ENCODE measurements at regions not wholly inside any gene's neighbourhood (a gene's known extent, or its start where the extent isn't known, plus 50 kb on each side); places are given as distances from the start of the nearest gene placed in this dataset.
A peak's percentile ranks its signal among the peaks of the same experiment; 100 is the strongest.

DNA sequence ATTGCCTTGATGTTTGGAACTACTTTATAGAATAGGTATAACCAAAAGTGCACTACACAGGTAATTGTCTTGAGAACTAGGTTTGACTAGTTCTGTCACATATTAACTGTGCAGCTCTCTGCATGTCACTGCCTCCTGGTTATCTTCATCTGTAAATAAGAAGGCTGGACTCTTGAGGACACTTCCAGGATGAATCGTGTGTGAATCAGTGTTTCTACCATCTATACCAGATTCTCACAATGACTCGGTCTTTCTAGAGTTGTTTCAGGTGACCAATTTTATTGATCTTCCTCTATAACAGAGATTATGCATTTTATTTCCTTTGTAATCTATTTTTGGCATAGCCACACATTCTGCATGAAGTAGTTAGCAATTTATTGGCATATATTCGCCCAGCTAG lies 1181.0 kb upstream of the TENM4 start:
- no peak for DNase-seq

DNA sequence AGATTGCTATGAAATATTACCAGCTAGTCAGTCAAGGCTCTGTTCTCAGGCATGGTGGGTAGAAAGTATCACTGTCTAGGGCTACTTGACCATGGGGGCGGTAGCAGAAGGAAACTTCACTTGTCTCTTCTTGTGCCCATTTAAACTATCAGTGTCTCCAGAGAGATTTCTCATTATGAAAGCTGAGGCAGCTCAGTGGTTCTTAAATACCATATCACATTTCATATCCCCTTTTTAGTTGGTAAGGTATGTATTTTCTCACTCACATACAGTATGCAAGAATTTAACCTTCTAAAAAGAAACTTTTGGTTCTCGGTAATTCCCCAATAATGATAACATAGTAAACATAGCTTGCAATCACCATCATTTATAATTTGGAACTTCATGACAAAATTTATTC lies 1180.0 kb upstream of the TENM4 start:
- no peak for DNase-seq

DNA sequence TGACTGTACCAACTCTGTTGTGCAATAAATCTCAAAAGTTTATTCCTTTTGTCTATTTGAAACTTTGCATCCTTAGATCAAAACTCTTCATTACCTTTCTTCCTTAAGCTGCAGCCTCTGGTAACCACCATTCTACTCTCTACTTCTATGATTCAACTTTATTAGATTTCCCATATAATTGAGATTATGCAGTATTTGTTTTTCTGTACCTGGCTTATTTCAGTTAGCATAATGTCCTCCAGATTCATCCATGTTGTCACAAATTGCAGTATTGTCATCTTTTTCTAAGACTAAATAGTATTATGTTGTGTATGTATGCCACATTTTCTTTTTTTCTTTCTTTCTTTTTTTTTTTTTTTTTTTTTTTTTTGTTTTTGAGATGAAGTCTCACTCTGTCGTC lies 1176.3 kb upstream of the TENM4 start:
- DNase-seq: no peak

DNA sequence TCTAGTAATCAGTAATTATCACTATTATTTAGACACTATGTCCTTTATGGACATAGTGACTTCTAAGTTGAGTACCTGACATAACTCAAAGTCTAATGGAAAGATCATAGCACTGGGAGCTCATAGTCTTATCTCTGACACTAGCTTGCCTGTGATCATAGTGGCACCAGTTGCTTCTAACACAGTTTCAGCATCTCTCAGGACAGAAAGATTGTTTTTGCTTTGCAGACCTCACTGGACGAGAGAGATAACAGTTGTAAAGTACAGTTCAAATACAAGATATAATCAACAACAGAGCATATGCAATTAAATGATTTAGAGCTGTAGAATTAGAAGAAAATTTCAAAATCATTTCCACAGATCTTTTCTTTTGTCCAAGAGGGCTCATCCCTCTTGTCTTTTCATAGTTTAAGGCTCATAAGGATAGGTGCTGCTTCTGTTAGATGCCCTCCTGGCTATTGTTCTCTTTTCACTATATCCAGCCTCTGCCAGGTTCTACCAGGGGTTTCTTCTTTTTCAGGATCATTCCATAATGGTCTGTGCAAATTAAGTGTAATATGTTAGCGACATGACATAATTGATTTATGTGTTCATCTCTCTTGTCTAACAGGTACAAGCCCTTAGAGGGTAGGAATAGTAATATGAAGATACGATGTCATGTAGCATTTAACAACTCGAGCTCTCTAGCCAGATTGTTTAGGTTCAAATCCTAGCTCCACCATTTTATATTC lies 1175.4 kb upstream of the TENM4 start:
- DNase-seq: no peak

DNA sequence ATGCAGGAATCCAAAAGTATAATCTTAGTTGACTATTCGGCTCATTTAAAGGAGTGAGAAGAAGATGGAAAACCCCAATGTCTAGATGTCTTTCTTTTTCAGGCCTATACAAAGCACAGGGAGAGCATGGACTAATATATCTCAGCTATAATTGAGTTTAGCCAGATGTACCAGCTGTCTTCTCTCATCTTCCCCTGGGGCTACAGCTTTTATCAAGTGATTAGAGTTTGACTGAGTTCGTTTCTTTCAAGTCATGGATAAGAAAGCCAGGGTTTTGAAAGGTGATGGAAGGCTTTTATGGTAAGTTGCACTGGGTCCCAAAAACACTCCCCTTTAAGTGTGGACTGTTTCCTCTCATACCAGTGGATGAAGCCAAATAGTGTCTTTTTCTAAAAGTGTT lies 1172.8 kb upstream of the TENM4 start:
- DNase-seq: no peak

DNA sequence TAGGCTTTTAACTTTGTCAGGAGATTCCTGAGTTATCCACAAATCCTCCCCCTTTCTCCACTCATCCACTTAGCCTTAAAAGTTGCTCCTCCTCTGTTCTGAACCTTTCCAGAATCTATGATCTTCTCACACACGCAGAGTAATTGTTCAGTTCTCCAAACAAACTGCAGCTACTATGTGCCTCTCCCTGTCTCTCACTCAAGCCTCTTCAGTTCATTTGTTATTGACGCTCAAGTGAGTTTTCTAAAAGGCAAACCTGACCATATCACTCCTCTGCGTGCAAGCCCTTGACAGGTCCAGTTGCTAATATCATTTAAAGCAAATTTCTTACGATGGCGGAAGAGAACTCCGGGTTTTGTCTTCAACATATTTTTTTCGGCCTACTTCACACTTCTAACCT lies 1169.7 kb upstream of the TENM4 start:
- DNase-seq: no peak

DNA sequence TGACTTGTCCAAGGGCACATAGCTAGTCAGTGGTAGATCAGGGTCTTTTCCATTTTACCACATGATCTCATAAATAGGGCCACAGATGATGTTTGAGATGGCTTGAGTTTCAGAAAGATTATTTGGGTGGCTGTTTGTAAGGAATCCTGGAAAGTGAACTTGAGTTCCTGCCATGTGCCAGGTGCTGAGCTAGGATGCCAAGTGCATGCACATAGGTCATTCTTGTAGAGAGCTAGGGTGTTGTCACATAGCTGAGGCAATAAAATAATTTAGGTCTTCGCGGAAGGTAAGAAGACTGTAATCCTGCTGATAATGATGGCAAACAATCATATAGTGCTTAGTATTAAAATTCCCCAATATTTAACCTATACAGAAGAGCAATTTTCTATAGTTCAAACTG lies 1162.6 kb upstream of the TENM4 start:
- no peak for DNase-seq

DNA sequence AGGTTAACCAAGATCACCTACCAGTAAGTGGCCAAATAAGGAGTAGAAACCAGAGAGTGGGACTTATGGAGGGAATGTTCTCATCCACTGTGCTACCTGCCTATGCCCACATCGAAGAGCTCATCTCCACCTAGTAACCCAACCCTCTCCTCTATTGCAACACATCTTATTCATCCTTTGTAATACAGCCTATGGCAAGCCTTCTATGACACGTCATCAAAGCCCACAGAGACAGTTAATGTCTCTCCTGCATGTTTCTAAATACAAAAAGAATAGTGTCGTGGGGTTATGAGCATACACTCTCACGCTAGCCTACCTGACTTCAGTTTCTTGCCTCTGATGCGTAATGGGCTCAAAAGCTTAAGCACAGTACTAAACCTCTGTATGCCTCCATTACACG lies 1158.1 kb upstream of the TENM4 start:
- DNase-seq: no peak

DNA sequence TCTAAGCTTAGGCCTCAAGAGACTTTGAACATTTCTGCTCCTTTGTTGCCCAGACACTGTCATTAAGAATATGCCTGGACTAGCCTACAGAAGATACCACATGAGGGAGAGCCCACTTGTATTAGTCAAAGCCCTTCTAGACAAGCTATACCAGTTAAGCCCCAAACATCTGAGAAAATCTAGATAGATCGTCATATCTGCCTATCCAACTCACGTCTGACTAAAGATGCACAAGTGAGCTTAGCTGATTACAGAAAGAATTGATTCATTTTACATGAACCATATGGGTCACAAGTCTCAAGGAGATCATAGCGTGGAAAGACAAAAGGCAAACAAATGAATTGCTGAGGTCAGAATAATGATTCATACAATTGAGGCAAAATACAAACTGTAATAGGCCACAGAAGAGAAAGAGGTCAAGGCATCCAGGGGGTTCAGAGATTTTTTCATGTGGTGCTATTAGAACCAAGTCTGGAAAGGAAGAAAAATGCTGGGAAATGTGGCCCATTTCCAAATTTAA lies 1155.5 kb upstream of the TENM4 start:
- no peak for DNase-seq

DNA sequence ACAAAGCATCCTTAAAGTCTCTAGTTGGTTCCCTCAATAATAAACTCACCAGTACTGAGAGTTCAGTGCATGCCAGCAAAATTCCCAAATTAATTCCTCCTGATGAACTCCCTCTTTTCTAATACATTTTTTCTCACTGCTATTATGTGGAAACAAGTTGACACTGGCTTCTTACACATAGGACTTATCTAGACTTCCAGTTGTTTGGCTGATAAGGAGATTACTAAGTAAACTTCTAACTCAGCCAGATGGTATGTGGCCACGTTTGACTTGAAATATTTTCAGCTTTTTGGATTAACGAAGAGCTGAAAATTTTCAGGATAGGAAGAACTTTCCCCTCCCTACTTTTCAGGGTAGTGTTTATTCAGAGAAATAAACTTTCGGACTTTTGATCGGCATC lies 1154.2 kb upstream of the TENM4 start:
- no peak for DNase-seq

DNA sequence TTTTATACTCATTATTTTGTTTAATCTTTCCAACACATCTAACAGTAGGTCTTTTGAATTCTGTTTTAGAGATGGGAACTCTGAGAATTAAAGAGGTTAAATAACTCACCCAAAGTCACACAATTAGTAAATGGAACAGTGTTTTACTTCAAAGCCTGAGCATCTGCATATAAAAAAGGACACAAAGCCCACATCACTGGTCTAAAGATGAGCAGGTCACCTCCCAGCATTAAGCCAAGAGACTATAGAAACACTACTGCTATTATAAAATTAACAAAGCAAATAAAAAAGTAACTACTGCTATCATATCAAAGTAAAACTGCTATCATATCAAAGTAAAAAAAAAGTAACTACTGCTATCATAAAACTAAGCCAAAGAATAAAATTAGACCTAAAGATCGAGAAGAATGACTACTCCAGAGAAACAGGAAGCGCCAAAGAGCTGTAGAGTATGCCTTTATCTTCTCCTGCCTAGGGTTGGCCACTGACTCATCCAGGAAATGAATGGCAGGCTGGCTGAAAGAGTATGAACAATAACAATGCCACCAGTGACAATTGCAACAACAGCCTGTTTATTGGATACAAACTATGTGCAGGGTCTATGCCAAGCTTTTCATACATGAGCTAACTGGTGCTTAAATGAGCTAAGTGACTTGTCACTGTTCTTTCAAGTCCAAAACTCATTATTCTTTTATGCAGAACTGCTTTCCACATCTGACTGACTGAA lies 1153.0 kb upstream of the TENM4 start:
- DNase-seq: peak; percentile 25

DNA sequence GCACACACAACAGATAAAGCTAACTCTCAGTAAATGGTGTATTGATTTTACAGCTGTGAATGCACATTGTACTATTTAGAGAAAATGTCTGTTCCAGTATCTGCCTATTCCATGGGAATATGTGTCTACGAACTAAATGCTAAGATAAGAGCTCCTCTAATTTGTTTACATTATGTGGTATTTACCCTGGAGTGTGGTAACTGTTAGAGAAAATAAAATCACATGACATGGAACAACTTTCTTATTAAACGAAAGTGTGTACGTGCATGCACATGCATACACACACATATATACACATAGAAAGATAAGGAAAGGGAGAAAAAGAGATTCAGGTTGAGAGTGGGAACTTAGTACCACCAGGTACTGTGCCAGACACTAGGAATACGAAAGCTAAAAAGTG lies 1151.7 kb upstream of the TENM4 start:
- no peak for DNase-seq

DNA sequence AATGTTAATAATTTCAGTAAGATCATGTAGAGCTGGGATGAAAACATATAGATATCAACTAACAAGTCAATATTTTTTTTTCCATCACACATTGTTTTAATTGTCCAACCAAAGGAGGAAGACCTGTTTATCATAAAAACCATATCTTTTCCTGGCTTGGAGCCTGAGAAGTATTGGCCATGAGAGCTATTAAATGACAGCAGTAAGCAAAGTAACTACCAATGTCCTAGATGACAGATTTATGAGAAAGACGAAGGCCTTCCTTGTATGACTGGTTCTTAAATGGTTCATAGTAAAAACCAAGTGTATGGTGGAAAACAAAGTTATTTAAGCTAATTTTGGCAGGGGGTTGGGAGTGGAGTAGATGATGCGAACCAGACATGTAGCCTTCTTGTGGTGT lies 1147.1 kb upstream of the TENM4 start:
- DNase-seq: no peak

DNA sequence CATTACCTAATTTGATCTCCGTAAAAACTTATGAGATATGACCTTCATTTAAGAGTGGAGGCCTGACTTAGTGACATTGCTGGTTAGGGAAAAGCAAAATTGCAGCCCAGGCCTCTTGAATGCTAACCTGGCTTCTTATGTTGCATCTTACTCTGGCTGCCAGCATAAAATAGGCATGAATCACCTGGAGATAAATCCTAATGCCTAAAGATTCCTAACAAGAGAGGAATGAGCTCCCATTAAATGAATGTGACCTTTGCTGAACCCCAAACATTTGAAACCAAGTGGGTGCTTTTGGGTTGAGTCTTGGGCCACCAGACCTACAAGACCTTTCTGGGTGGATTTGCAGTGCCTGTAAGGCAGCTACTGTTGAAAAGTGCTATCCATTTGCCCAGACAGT lies 1145.6 kb upstream of the TENM4 start:
- no peak for DNase-seq

DNA sequence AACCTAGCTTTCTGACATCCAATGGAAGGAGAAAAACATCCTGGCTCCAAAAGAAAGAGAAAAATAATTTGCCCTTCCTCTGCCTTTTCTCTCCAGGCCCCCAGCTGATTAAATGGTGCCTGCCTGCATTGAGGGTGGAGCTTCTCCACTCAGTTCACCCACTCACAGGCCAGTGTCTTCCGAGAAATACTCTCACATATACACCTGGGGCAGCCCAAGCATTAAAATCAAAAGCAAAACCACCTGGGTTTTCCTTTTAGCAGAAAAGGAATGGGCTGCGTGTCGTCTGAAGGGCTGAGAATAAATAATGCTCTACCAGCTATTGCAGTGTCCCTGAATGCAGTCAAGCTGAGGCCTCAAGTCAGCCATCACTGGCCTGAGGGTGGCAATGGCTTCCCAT lies 1143.8 kb upstream of the TENM4 start:
- DNase-seq: no peak

DNA sequence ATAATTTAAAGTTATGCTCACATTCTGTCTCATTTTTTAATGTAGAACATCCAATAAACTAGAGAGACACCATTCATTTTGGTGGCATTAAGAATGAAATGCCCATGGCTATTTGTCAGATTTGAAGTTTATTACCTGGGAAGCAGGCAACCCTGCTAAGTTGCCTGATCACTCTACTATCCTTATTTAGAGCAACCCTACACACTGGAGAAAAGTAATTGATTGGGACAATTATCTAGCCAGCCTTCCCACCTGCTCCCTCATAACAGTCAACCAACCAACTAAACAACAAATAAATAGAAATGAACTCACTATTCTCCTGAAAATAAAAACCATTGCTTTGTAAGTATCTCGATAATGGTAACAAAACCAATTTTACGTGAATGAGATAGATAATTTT lies 1129.0 kb upstream of the TENM4 start:
- no peak for DNase-seq

DNA sequence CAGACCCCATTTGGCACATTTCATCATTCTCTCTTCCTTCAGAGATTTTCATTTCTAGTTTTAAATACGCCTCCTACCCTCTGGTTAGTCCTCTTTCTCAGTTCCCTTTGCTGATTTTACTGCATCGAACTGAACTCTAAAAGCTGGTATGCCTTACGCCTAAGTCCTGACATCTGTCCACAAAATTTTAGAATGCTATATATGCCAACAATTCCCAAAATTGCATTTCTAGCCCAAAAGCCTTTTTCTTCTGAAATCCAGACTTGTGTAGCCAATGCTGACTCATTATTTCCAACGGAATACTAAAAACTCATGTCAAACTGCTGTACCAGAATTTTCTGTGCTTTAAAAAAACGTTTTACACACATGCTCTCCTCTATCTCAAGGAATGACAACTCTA lies 1124.4 kb upstream of the TENM4 start:
- DNase-seq: no peak

DNA sequence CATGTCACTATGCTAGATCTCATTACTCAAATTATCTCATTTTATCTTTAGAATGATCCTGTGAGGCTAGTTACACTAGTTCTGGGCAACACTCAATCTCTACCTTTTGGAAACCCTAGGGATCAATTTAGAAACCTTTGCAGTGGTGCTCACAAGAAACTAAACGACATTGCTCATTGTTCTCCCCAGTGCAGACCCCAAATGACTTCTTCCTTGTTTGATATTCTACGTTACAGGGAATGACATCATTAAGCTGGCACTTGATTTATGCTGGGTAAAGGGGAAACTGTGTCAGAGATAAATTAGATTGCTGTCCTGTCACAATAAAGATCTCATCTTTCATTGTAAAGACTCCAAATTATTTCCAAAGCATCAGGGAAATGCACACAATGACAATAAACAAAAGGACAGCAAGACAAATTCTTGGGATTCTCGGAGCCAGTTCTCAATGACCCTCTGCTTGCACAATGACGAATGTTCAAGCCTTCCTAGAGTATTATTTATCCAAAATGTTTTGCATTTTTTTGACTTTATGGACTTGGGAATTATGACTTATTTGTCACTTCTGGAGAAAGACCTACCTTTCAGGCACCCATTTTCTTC lies 1121.8 kb upstream of the TENM4 start:
- no peak for DNase-seq

DNA sequence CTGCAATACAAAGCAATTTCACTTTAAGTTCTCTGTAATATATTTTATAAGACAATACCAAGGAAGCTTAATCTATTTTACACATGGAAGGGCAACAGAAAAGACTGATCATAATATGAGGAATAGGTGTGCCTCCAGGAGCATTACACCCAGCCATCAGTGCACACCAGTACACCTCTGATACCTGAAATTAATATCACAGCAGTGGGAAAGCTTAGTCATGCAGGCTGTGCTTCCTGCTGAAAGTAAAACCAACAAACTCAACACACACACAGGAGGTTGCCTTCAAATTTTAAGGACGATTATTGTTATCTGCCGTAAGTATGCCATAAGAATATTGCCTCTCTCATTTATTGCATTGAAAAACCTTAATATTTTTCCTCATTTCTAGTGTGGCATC lies 1119.1 kb upstream of the TENM4 start:
- DNase-seq: no peak

DNA sequence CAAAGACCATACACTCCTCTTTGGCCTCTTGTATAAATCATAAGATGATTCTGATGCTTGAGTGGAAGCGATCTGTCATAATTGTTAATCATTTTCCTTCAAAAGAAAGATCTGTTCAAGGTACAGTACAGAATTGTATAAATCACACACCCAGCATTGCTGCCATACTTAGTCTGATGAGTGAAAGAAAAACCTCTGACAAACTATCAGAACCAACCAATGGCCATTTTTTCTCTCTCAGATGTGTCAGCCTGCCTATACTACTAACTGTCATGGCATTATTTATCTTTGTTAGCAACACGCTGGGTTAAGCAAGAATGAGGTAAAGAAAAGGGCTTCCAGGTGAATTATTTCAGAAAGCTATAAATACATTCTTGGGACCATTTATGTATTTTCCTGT lies 1112.7 kb upstream of the TENM4 start:
- DNase-seq: no peak

DNA sequence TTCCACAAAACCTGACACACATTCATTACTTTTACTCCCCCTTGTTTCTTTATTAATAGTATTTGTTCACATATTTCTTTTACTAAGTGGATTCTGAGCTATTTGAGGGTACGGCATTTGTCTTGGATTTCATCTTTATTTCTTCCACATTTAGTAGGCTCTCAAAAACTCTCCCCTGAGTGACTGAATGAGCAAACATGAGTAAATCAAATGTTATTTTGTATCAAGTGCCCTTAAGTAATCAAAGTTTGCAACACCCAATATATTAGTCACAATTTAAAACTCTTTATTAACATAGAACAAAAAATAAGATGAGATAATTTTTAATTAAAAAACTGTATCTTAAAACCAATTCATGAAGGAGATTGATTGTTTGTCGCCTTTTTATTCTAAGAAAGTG lies 1101.9 kb upstream of the TENM4 start:
- DNase-seq: no peak

DNA sequence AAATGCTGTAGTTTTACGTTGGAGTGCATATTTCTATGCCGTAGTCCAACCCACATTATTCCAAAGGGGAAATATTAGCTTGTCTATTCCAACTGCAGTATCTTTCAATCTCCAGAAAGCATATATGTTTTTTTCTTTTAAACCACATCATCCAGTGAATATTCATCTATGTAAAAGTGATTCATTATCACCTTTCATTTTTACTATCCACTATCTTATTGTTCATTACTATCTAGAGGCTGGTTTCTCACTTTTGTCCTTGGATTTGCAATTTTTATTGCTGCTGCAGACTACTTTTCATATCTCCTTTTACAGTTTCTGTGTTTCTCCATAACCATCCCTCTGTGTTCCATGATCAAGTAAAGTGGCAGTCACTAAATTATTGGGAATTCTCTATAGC lies 1097.2 kb upstream of the TENM4 start:
- DNase-seq: no peak

DNA sequence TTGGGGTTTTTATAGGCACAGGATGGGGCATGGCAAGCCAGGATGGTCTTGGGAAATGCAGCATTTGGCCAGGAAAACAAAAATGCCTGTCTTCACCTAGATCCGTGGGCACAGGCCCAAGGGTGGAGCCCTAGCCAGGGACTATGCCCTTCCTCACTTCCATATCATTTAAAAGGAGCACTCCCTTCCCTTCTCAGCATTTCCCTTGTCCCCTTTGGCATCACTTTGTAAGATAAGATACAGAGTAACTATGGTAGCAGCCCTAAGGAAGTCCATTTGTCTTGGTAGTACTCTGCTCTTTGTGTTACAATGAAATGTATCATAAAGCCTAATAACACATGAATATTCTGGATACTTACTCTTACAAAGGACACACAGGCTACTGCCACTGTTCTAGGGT lies 1092.6 kb upstream of the TENM4 start:
- no peak for DNase-seq

DNA sequence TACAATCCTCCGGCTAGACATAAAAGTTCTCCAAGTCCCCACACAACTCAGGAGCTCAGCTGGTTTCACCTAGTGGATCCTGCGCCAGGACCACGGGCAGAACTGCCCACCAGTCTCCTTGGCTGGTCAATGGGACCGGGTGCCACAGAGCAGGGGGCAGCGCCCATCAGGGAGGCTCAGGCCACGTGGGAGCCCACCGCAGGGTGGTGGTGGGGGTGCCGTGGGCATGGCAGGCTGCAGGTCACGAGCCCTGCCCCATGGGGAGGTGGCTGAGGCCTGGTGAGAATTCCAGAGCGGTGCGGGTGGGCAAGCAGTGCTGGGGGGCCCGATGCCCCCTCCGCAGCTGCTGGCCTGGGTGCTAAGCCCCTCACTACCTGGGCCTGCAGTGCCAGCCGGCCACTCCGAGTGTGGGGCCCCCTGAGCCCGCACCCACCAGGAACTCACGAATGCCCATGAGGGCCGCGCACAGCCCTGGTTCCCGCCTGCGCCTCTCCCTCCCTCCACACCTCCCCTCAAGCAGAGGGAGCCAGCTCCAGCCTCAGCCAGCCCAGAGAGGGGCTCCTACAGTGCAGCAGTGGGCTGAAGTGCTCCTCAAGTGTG lies 1091.9 kb upstream of the TENM4 start:
- no peak for DNase-seq

Data from NCI-H1105 treated with DMSO at 0.1 percent for 48 hours (cell line).